HepG2 (cell line): ENCODE measurements at regions not wholly inside any gene's neighbourhood (a gene's known extent, or its start where the extent isn't known, plus 50 kb on each side); places are given as distances from the start of the nearest gene placed in this dataset.

Experiments used
- ATAC-seq: fragments of 200-7000 bp; cut with Tn5 transposase; 3 replicates; pipeline ENCODE4 v1.9.1; 2020; ENCODE audit warnings: mild to moderate bottlenecking, moderate library complexity
- BruUV-seq: library from RNA; stranded (reverse); fragments of 400-500 nt; replicated peaks from 2 replicates; lab custom pipeline; 2021; lab: Mats Ljungman, UMichigan
- CTCF ChIA-PET: fragments of 300-600 bp; formaldehyde crosslinking; extraction: SDS; loops from one replicate; lab custom pipeline; 2021; ENCODE audit warnings: low total read pairs, inconsistent platforms, low intra/inter-chr PET ratio; lab: Yijun Ruan, JAX
- POLR2A ChIA-PET: fragments of 350-600 bp; sonication (Branson Sonifier 250); formaldehyde crosslinking; loops from one replicate; lab custom pipeline; 2020; ENCODE audit warnings: antibody characterized with exemption, inconsistent platforms; lab: Yijun Ruan, JAX
- DNase-seq: peaks from one replicate; pipeline ENCODE4 v3.0.0-alpha.2; 2015; ENCODE audit warnings: low spot score
- FAIRE-seq: peaks from 3 replicates; lab custom pipeline; 2011; peaks lifted over from hg19 to GRCh38; lab: Jason Lieb, UNC
- H2AFZ ChIP-seq: one replicate; pipeline ENCODE4 v1.6.1; 2011; ENCODE audit warnings: low read length, inconsistent platforms
- H3K27ac ChIP-seq: fragments of 300-600 bp; 3 replicates; pipeline ENCODE4 v1.8.0; 2011; ENCODE audit warnings: mixed run types, mild to moderate bottlenecking, mixed read lengths, low read length, inconsistent platforms; ENCODE audit not compliant: insufficient read depth; ENCODE audit errors: extremely low read length
- H3K27me3 ChIP-seq, 2 experiments: fragments of 200-600 bp in 1 of 2; 2 replicates in 1 of 2; 3 replicates in 1 of 2; pipeline versions ENCODE4 v1.6.0 to v1.8.0; 2011; ENCODE audit warnings: low read length in 2 of 2, mild to moderate bottlenecking in 2 of 2, moderate library complexity in 2 of 2, inconsistent platforms in 1 of 2; ENCODE audit not compliant: insufficient read depth in 2 of 2, control insufficient read depth in 1 of 2
- H3K36me3 ChIP-seq, 2 experiments: fragments of 200-600 bp in 1 of 2; replicated peaks in 1 of 2; 2 replicates in 1 of 2; 3 replicates in 1 of 2; pipeline versions ENCODE4 v1.5.1 to v1.8.0; 2011; ENCODE audit warnings: low read length in 2 of 2, inconsistent platforms in 1 of 2; ENCODE audit not compliant: insufficient read depth in 2 of 2, control insufficient read depth in 1 of 2
- H3K4me1 ChIP-seq: 2 replicates; pipeline ENCODE4 v1.5.1; 2012; ENCODE audit warnings: low read length, inconsistent platforms; ENCODE audit not compliant: insufficient read depth
- H3K4me2 ChIP-seq: 2 replicates; pipeline ENCODE4 v1.6.0; 2011; ENCODE audit warnings: low read depth, low read length, inconsistent platforms
- H3K4me3 ChIP-seq, 3 experiments: fragments of 200-600 bp in 1 of 3; sonication (generic), shearing (Covaris generic) in 1 of 3; replicated peaks in 1 of 3; 2 replicates each; pipeline ENCODE4 v1.5.1; 2011 to 2016; ENCODE audit warnings: low read length in 3 of 3, inconsistent platforms in 2 of 3, low read depth in 2 of 3, mild to moderate bottlenecking in 2 of 3, control low read depth in 1 of 3, mixed read lengths in 1 of 3; ENCODE audit not compliant: insufficient read depth in 1 of 3
- H3K79me2 ChIP-seq: one replicate; pipeline ENCODE4 v1.6.1; 2011; ENCODE audit warnings: low read length, inconsistent platforms; ENCODE audit not compliant: insufficient read depth
- H3K9ac ChIP-seq: 2 replicates; pipeline ENCODE4 v1.6.0; 2011; ENCODE audit warnings: mild to moderate bottlenecking, low read depth, low read length, inconsistent platforms; ENCODE audit not compliant: insufficient read depth
- H3K9me3 ChIP-seq: 2 replicates; pipeline ENCODE4 v1.5.1; 2012; ENCODE audit warnings: mild to moderate bottlenecking, low read length
- H4K20me1 ChIP-seq: 2 replicates; pipeline ENCODE4 v1.6.0; 2011; ENCODE audit warnings: inconsistent platforms, mild to moderate bottlenecking, low read length, moderate library complexity; ENCODE audit not compliant: insufficient read depth
- BCL3 ChIP-seq: sonication (generic); formaldehyde crosslinking; IDR thresholded peaks from 2 replicates; pipeline ENCODE4 v1.5.1; 2020; ENCODE audit warnings: mild to moderate bottlenecking, missing genetic modification reagents, moderate library complexity
- CREB1 ChIP-seq, 2 experiments: fragments of 450-650 bp in 1 of 2; IDR thresholded peaks; 2 replicates each; pipeline ENCODE4 v1.6.1; 2016 to 2017; ENCODE audit warnings: control low read depth in 1 of 2, mild to moderate bottlenecking in 1 of 2, missing compliant biosample characterization in 1 of 2, missing genetic modification characterization in 1 of 2
- GATAD1 ChIP-seq: IDR thresholded peaks from 2 replicates; pipeline ENCODE4 v1.6.1; 2016; ENCODE audit warnings: missing genetic modification reagents, missing compliant biosample characterization
- IRF1 ChIP-seq: sonication (generic); formaldehyde crosslinking; IDR thresholded peaks from 2 replicates; pipeline ENCODE4 v1.4.0; 2020; ENCODE audit warnings: low read depth, mild to moderate bottlenecking, missing genetic modification reagents
- NFATC3 ChIP-seq: sonication (generic); formaldehyde crosslinking; IDR thresholded peaks from 2 replicates; pipeline ENCODE4 v1.5.1; 2020; ENCODE audit warnings: mild to moderate bottlenecking, missing genetic modification reagents
- NFRKB ChIP-seq: fragments of 450-650 bp; IDR thresholded peaks from 2 replicates; pipeline ENCODE4 v1.6.1; 2017
- POLR2A ChIP-seq, 2 experiments: IDR thresholded peaks; 2 replicates each; pipeline ENCODE4 v1.6.1; 2011; ENCODE audit warnings: low read depth in 2 of 2, low read length in 2 of 2, mild to moderate bottlenecking in 1 of 2, moderate library complexity in 1 of 2; ENCODE audit not compliant: insufficient read depth in 1 of 2
- RFXANK ChIP-seq: IDR thresholded peaks from 2 replicates; pipeline ENCODE4 v1.6.1; 2016
- TBX2 ChIP-seq: sonication (generic); formaldehyde crosslinking; IDR thresholded peaks from 2 replicates; pipeline ENCODE4 v1.5.0; 2020; ENCODE audit warnings: missing genetic modification reagents, mild to moderate bottlenecking, borderline replicate concordance
- ZFYVE20 ChIP-seq: sonication (generic); formaldehyde crosslinking; IDR thresholded peaks from 2 replicates; pipeline ENCODE4 v1.8.0; 2023; ENCODE audit warnings: low read depth, mild to moderate bottlenecking, moderate library complexity, missing genetic modification reagents, borderline replicate concordance
- ZNF562 ChIP-seq: sonication (generic); formaldehyde crosslinking; IDR thresholded peaks from 2 replicates; pipeline ENCODE4 v1.8.0; 2022; ENCODE audit warnings: missing genetic modification reagents, borderline replicate concordance
- WGBS: methylation state at CpG from one replicate; pipeline ENCODE4 v1.1.6; 2017; ENCODE audit warnings: low lambda C conversion rate; 5-methylcytosine and 5-hydroxymethylcytosine counted together
- in situ Hi-C: cut with HindIII; loops from 2 replicates; pipeline ENCODE4 v1.10.0; 2017; ENCODE audit warnings: low pct_unique_long_range_greater_than_20kb; ENCODE audit not compliant: extremely low pct_ligation_motif_present
- intact Hi-C: fragments of 100-400 bp; cut with micrococcal nuclease; formaldehyde crosslinking; loops from one replicate; pipeline ENCODE4 v1.10.0; 2022; ENCODE audit not compliant: unreplicated experiment

GRCh38 chr6:139648430-139649000 lies 274.1 kb upstream of the CITED2 start:
- no peak overlapping the region for H2AFZ ChIP-seq
- ATAC-seq (no peak), FAIRE-seq (no peak), DNase-seq (no peak)
- H3K27ac ChIP-seq: no peak overlapping the region
- H3K9ac ChIP-seq: no peak overlapping the region
- H3K79me2 ChIP-seq: no peaks in the 10 kb centered on the region
- H3K4me2 ChIP-seq: no peak overlapping the region
- ChIA-PET CTCF (no interaction called here), POLR2A (no interaction called here)
- no peak overlapping the region for H3K4me3 ChIP-seq
- 37% methylated on average over 7 of the region's 7 CpGs for WGBS
- no peaks in the 10 kb centered on the region for H3K9me3 ChIP-seq
- no TSS peak for BruUV-seq
- in situ Hi-C loops (no loop called here), intact Hi-C loops (no loop called here)
- TF ChIP-seq NFRKB (no peak), ZFYVE20 (CRISPR knock-in tag) (no peak), RFXANK (CRISPR knock-in tag) (no peak), TBX2 (no peak), NFATC3 (no peak), POLR2A (IDR thresholded peaks at IDR 0.05; ENCODE audit: insufficient read depth in 1 of 2, low read depth in 2 of 2, low read length in 2 of 2) (no peak), CREB1 (IDR thresholded peaks at IDR 0.05) (no peak), CREB1 (CRISPR knock-in tag; IDR thresholded peaks at IDR 0.05) (no peak), IRF1 (CRISPR knock-in tag) (no peak), ZNF562 (CRISPR knock-in tag) (no peak), BCL3 (CRISPR knock-in tag) (no peak), GATAD1 (CRISPR knock-in tag) (no peak)
- no peaks in the 10 kb centered on the region for H4K20me1 ChIP-seq
- peaks cover 4% of the 10 kb centered on the region for H3K4me1 ChIP-seq
- H3K27me3 ChIP-seq: peaks cover 0 to 7% of the 10 kb centered on the region in 2 experiments; a peak in 1 of 5 replicates
- no peaks in the 10 kb centered on the region for H3K36me3 ChIP-seq
